Endothelial cell of umbilical vein (primary cell): ENCODE measurements at regions not wholly inside any gene's neighbourhood (a gene's known extent, or its start where the extent isn't known, plus 50 kb on each side); places are given as distances from the start of the nearest gene placed in this dataset.

ENCODE experiments used
- BruUV-seq: library from RNA; stranded (reverse); fragments of 400-500 nt; replicated peaks from 2 replicates; lab custom pipeline; 2021; lab: Mats Ljungman, UMichigan
- CTCF ChIA-PET: fragments of 300-600, 350-600 bp; sonication (Branson Sonifier 250); formaldehyde crosslinking; loops from one replicate; lab custom pipeline; 2021; ENCODE audit warnings: antibody characterized with exemption, inconsistent platforms; lab: Charles Lee
- POLR2A ChIA-PET: fragments of 300-600, 350-600 bp; sonication (Branson Sonifier 250); formaldehyde crosslinking; loops from one replicate; lab custom pipeline; 2021; ENCODE audit warnings: antibody characterized with exemption, inconsistent platforms; lab: Charles Lee
- DNase-seq: peaks from one replicate; pipeline ENCODE4 v3.0.0-alpha.2; 2011; ENCODE audit warnings: low read depth, low spot score
- FAIRE-seq: peaks from 2 replicates; lab custom pipeline; 2011; peaks lifted over from hg19 to GRCh38; lab: Jason Lieb, UNC
- H2AFZ ChIP-seq: 2 replicates; pipeline ENCODE4 v1.6.0; 2012; ENCODE audit warnings: low read depth, low read length, control low read depth, inconsistent platforms
- H3K27ac ChIP-seq: 2 replicates; pipeline ENCODE4 v1.5.1; 2011; ENCODE audit warnings: low read depth, mild to moderate bottlenecking, control low read depth, low read length, moderate library complexity; ENCODE audit not compliant: insufficient read depth
- H3K27me3 ChIP-seq, 2 experiments: 2 replicates each; pipeline versions ENCODE4 v1.6.0 to v1.6.1; 2011; ENCODE audit warnings: low read length in 2 of 2, mixed read lengths in 1 of 2; ENCODE audit not compliant: control insufficient read depth in 2 of 2, insufficient read depth in 2 of 2
- H3K36me3 ChIP-seq, 2 experiments: 2 replicates in 1 of 2; 3 replicates in 1 of 2; pipeline ENCODE4 v1.5.1; 2011; ENCODE audit warnings: low read length in 2 of 2, mild to moderate bottlenecking in 1 of 2, moderate library complexity in 1 of 2; ENCODE audit not compliant: control insufficient read depth in 2 of 2, insufficient read depth in 2 of 2; ENCODE audit errors: extremely low read depth in 1 of 2
- H3K4me1 ChIP-seq: 3 replicates; pipeline ENCODE4 v1.5.1; 2011; ENCODE audit warnings: mild to moderate bottlenecking, low read length; ENCODE audit not compliant: control insufficient read depth, insufficient read depth; ENCODE audit errors: extremely low read depth
- H3K4me2 ChIP-seq: 2 replicates; pipeline ENCODE4 v1.6.1; 2011; ENCODE audit warnings: low read length, control low read depth, mixed read lengths; ENCODE audit not compliant: insufficient read depth
- H3K4me3 ChIP-seq, 3 experiments: fragments of 200-600 bp in 1 of 3; sonication (generic), shearing (Covaris generic) in 1 of 3; replicated peaks in 1 of 3; 2 replicates each; pipeline ENCODE4 v1.5.1; 2011 to 2016; ENCODE audit warnings: control low read depth in 3 of 3, low read length in 3 of 3, mild to moderate bottlenecking in 2 of 3, inconsistent platforms in 1 of 3, low read depth in 1 of 3, moderate library complexity in 1 of 3; ENCODE audit not compliant: insufficient read depth in 1 of 3
- H3K79me2 ChIP-seq: 2 replicates; pipeline ENCODE4 v1.6.0; 2012; ENCODE audit warnings: low read length, inconsistent platforms; ENCODE audit not compliant: control insufficient read depth, insufficient read depth
- H3K9ac ChIP-seq: replicated peaks from 2 replicates; pipeline ENCODE3; 2011; ENCODE audit warnings: low read length, control low read depth; ENCODE audit not compliant: insufficient read depth; ENCODE audit errors: extremely low read depth
- H3K9me1 ChIP-seq: replicated peaks from 3 replicates; pipeline ENCODE4 v1.6.0; 2011; ENCODE audit warnings: mild to moderate bottlenecking, low read length; ENCODE audit not compliant: control insufficient read depth, insufficient read depth; ENCODE audit errors: extremely low read depth
- H3K9me3 ChIP-seq: replicated peaks from 2 replicates; pipeline ENCODE4 v1.5.1; 2012; ENCODE audit warnings: low read length, inconsistent platforms; ENCODE audit not compliant: control insufficient read depth, insufficient read depth
- H4K20me1 ChIP-seq: replicated peaks from 2 replicates; pipeline ENCODE3; 2011; ENCODE audit warnings: mild to moderate bottlenecking, low read length; ENCODE audit not compliant: control insufficient read depth, insufficient read depth; ENCODE audit errors: extremely low read depth
- CTCF ChIP-seq, 2 donors: IDR thresholded peaks; 1 replicate in 1 of 2; 2 replicates in 1 of 2; pipeline ENCODE4 v1.5.1; 2011; ENCODE audit warnings: low read length in 2 of 2, mild to moderate bottlenecking in 2 of 2, moderate library complexity in 2 of 2, control low read depth in 1 of 2, inconsistent platforms in 1 of 2, low read depth in 1 of 2; ENCODE audit not compliant: insufficient read depth in 1 of 2; ENCODE audit errors: extremely low read depth in 1 of 2
- EZH2 ChIP-seq: IDR thresholded peaks from 2 replicates; pipeline ENCODE4 v1.6.1; 2012; ENCODE audit warnings: borderline replicate concordance, low read depth, mild to moderate bottlenecking, moderate library complexity, low read length, inconsistent platforms; ENCODE audit not compliant: severe bottlenecking
- FOS ChIP-seq: IDR thresholded peaks from 2 replicates; pipeline ENCODE4 v1.6.1; 2011; ENCODE audit warnings: mild to moderate bottlenecking, low read length, moderate library complexity, borderline replicate concordance; ENCODE audit not compliant: insufficient read depth
- GATA2 ChIP-seq: IDR thresholded peaks from 2 replicates; pipeline ENCODE4 v1.7.0; 2011; ENCODE audit warnings: low read depth, mild to moderate bottlenecking, moderate library complexity, mixed read lengths, low read length; ENCODE audit not compliant: insufficient read length, insufficient read depth
- JUN ChIP-seq: IDR thresholded peaks from 2 replicates; pipeline ENCODE4 v1.6.1; 2011; ENCODE audit warnings: borderline replicate concordance, low read depth; ENCODE audit not compliant: insufficient read length, insufficient read depth
- MAX ChIP-seq: IDR thresholded peaks from 2 replicates; pipeline ENCODE4 v1.6.1; 2011; ENCODE audit not compliant: insufficient read depth, insufficient read length
- MYC ChIP-seq: IDR thresholded peaks from one replicate; pipeline ENCODE4 v1.6.1; 2011; ENCODE audit warnings: mild to moderate bottlenecking, low read depth, low read length
- POLR2A ChIP-seq: IDR thresholded peaks from 2 replicates; pipeline ENCODE4 v1.6.1; 2012; ENCODE audit warnings: low read depth, mild to moderate bottlenecking, control low read depth, low read length
- POLR2AphosphoS5 ChIP-seq: IDR thresholded peaks from 2 replicates; pipeline ENCODE4 v1.6.1; 2012; ENCODE audit warnings: low read depth, mild to moderate bottlenecking, control low read depth, low read length, moderate library complexity; ENCODE audit not compliant: insufficient read depth
- dilution Hi-C: fragments of 300-500 bp; cut with MboI; formaldehyde crosslinking; loops from one replicate; pipeline ENCODE4 v1.15.0; 2019; ENCODE audit warnings: low sequenced_read_pairs; ENCODE audit not compliant: extremely low pct_ligation_motif_present
- intact Hi-C: fragments of 100-400 bp; cut with micrococcal nuclease; formaldehyde crosslinking; loops from one replicate; pipeline ENCODE4 v1.10.0; 2022

- Histone ChIP-seq H3K27me3 (no peaks in the 10 kb centered on the region), H3K4me1 (no peaks in the 10 kb centered on the region), H3K27ac (no peak overlapping the region), H3K79me2 (no peaks in the 10 kb centered on the region), H3K9me1 (no peaks in the 10 kb centered on the region), H4K20me1 (no peaks in the 10 kb centered on the region), H3K9me3 (no peaks in the 10 kb centered on the region), H3K4me2 (no peak overlapping the region), H3K36me3 (no peaks in the 10 kb centered on the region), H2AFZ (no peak overlapping the region), H3K4me3 (no peak overlapping the region), H3K9ac (no peak overlapping the region)
- intact Hi-C loops (no loop called here), dilution Hi-C loops (no loop called here)
- no TSS peak for BruUV-seq
- FAIRE-seq (no peak), DNase-seq (no peak)
- CTCF ChIA-PET, result no interaction called here
- POLR2A ChIA-PET, result no interaction called here
- TF ChIP-seq GATA2 (no peak), FOS (no peak), POLR2A (no peak), EZH2 (no peak), MAX (no peak), MYC (no peak)
These were observed 593.2 kb upstream of the CLINT1 start for GRCh38 chr5:158451993-158452672.

- dilution Hi-C loops (no loop called here), intact Hi-C loops (no loop called here)
- no peak overlapping the region for H2AFZ ChIP-seq
- no peaks in the 10 kb centered on the region for H3K9me1 ChIP-seq
- no TSS peak for BruUV-seq
- no peaks in the 10 kb centered on the region for H3K9me3 ChIP-seq
- H4K20me1 ChIP-seq, result no peaks in the 10 kb centered on the region
- no peak overlapping the region for H3K27ac ChIP-seq
- ChIA-PET POLR2A (no interaction called here), CTCF (no interaction called here)
- no peak overlapping the region for H3K4me2 ChIP-seq
- H3K79me2 ChIP-seq, result no peaks in the 10 kb centered on the region
- no peak overlapping the region for H3K4me3 ChIP-seq
- FAIRE-seq, result no peak
- no peak for TF ChIP-seq MYC
- TF ChIP-seq POLR2A, result no peak
- TF ChIP-seq POLR2AphosphoS5, result no peak
- TF ChIP-seq EZH2, result no peak
- TF ChIP-seq MAX, result no peak
- TF ChIP-seq FOS, result no peak
- no peak for TF ChIP-seq GATA2
- no peak for TF ChIP-seq JUN
- TF ChIP-seq CTCF (IDR thresholded peaks at IDR 0.05; ENCODE audit: extremely low read depth in 1 of 2, insufficient read depth in 1 of 2, low read depth in 1 of 2, low read length in 2 of 2), result no peak
- no peaks in the 10 kb centered on the region for H3K36me3 ChIP-seq
- no peak overlapping the region for H3K9ac ChIP-seq
- H3K4me1 ChIP-seq, result no peaks in the 10 kb centered on the region
- DNase-seq, result no peak
- H3K27me3 ChIP-seq, result no peaks in the 10 kb centered on the region
These were observed 592.5 kb upstream of the CLINT1 start for GRCh38 chr5:158451203-158451992.
